CD14-positive monocyte (primary cell): ENCODE measurements at regions not wholly inside any gene's neighbourhood (a gene's known extent, or its start where the extent isn't known, plus 50 kb on each side); places are given as distances from the start of the nearest gene placed in this dataset.

Experiments
- DNase-seq, 3 donors: peaks; one replicate each; pipeline ENCODE4 v3.0.0-alpha.2; 2011 to 2022
- H2AFZ ChIP-seq: 2 replicates; pipeline ENCODE4 v1.6.0; 2012; ENCODE audit warnings: mild to moderate bottlenecking, low read depth, low read length, inconsistent platforms; ENCODE audit not compliant: insufficient read depth, poor library complexity, severe bottlenecking
- H3K27ac ChIP-seq, 2 donors: 1 replicate in 1 of 2; 2 replicates in 1 of 2; pipeline ENCODE4 v1.5.1; 2012 to 2013; ENCODE audit warnings: low read length in 2 of 2, control low read depth in 1 of 2, inconsistent platforms in 1 of 2, low read depth in 1 of 2, mild to moderate bottlenecking in 1 of 2
- H3K27me3 ChIP-seq, 2 donors: one replicate each; pipeline versions ENCODE4 v1.6.0 to v1.6.1; 2011 to 2013; ENCODE audit warnings: low read length in 2 of 2; ENCODE audit not compliant: control insufficient read depth in 2 of 2, insufficient read depth in 2 of 2
- H3K36me3 ChIP-seq, 2 donors: replicated peaks in 1 of 2; 1 replicate in 1 of 2; 2 replicates in 1 of 2; pipeline versions ENCODE4 v1.5.1 to v1.6.1; 2012 to 2013; ENCODE audit warnings: low read length in 2 of 2, control low read depth in 1 of 2, inconsistent platforms in 1 of 2, mild to moderate bottlenecking in 1 of 2; ENCODE audit not compliant: insufficient read depth in 2 of 2, control insufficient read depth in 1 of 2
- H3K4me1 ChIP-seq, 2 donors: 1 replicate in 1 of 2; 2 replicates in 1 of 2; pipeline versions ENCODE4 v1.5.1 to v1.6.1; 2012 to 2013; ENCODE audit warnings: low read length in 2 of 2, control low read depth in 1 of 2, inconsistent platforms in 1 of 2, mild to moderate bottlenecking in 1 of 2, moderate library complexity in 1 of 2; ENCODE audit not compliant: insufficient read depth in 2 of 2, control insufficient read depth in 1 of 2
- H3K4me2 ChIP-seq: replicated peaks from 2 replicates; pipeline ENCODE3; 2012; ENCODE audit warnings: low read length, moderate library complexity, mild to moderate bottlenecking; ENCODE audit not compliant: poor library complexity, severe bottlenecking; ENCODE audit errors: extremely low read depth
- H3K4me3 ChIP-seq, 3 experiments: fragments of 200-600 bp in 1 of 3; sonication (generic) in 1 of 3; replicated peaks in 1 of 3; 1 replicate in 2 of 3; 2 replicates in 1 of 3; pipeline ENCODE4 v1.5.1; 2011 to 2013; ENCODE audit warnings: low read length in 3 of 3, mild to moderate bottlenecking in 3 of 3, control low read depth in 2 of 3, low read depth in 2 of 3, inconsistent platforms in 1 of 3, moderate library complexity in 1 of 3
- H3K79me2 ChIP-seq: 2 replicates; pipeline ENCODE4 v1.6.0; 2012; ENCODE audit warnings: mild to moderate bottlenecking, control low read depth, inconsistent platforms, low read length, moderate library complexity; ENCODE audit not compliant: insufficient read depth
- H3K9ac ChIP-seq: 2 replicates; pipeline ENCODE4 v1.6.0; 2017; ENCODE audit warnings: low read length, mild to moderate bottlenecking; ENCODE audit not compliant: insufficient read depth, poor library complexity, severe bottlenecking
- H3K9me3 ChIP-seq, 2 donors: replicated peaks in 1 of 2; 1 replicate in 1 of 2; 2 replicates in 1 of 2; pipeline versions ENCODE4 v1.5.1 to v1.6.1; 2012 to 2013; ENCODE audit warnings: low read length in 2 of 2, control low read depth in 1 of 2; ENCODE audit not compliant: control insufficient read depth in 1 of 2, insufficient read depth in 1 of 2
- H4K20me1 ChIP-seq: 2 replicates; pipeline ENCODE4 v1.6.0; 2012; ENCODE audit warnings: mild to moderate bottlenecking, low read length, control low read depth, moderate library complexity; ENCODE audit not compliant: insufficient read depth
- H3K27ac Mint-ChIP-seq, 7 donors: one replicate each; pipeline ENCODE4 v1.8.0; 2020; ENCODE audit warnings: mild to moderate bottlenecking in 7 of 7, mixed read lengths in 7 of 7, moderate library complexity in 6 of 7, inconsistent platforms in 2 of 7
- H3K27me3 Mint-ChIP-seq, 3 donors: one replicate each; pipeline ENCODE4 v1.8.0; 2021 to 2022; ENCODE audit warnings: low read depth in 3 of 3, mild to moderate bottlenecking in 3 of 3, mixed read lengths in 3 of 3, moderate library complexity in 3 of 3, inconsistent platforms in 1 of 3
- H3K36me3 Mint-ChIP-seq, 2 donors: one replicate each; pipeline ENCODE4 v1.8.0; 2020; ENCODE audit warnings: mixed read lengths in 2 of 2, inconsistent platforms in 1 of 2, mild to moderate bottlenecking in 1 of 2
- H3K4me1 Mint-ChIP-seq: one replicate; pipeline ENCODE4 v1.8.0; 2020; ENCODE audit warnings: mild to moderate bottlenecking, mixed read lengths
- H3K4me3 Mint-ChIP-seq, 2 donors: one replicate each; pipeline ENCODE4 v1.8.0; 2020; ENCODE audit warnings: mild to moderate bottlenecking in 2 of 2, mixed read lengths in 2 of 2, moderate library complexity in 1 of 2
- H3K9me3 Mint-ChIP-seq, 7 donors: one replicate each; pipeline ENCODE4 v1.8.0; 2020 to 2022; ENCODE audit warnings: mixed read lengths in 7 of 7, mild to moderate bottlenecking in 6 of 7, moderate library complexity in 6 of 7, inconsistent platforms in 2 of 7
- WGBS: methylation state at CpG from one replicate; pipeline ENCODE4 v1.1.5; 2013; ENCODE audit warnings: missing lambda C conversion rate; ENCODE audit not compliant: insufficient coverage; 5-methylcytosine and 5-hydroxymethylcytosine counted together
- intact Hi-C, 2 donors: fragments of 100-400 bp; cut with micrococcal nuclease; formaldehyde crosslinking; loops; one replicate each; pipeline versions ENCODE4 v1.15.0 to v1.15.1; 2023
- TF ChIP-seq, protein P1 (sequence below): fragments of 200-600 bp; IDR thresholded peaks from one replicate; pipeline ENCODE4 v1.8.0; 2022; ENCODE audit warnings: antibody characterized with exemption, mild to moderate bottlenecking

DNA sequence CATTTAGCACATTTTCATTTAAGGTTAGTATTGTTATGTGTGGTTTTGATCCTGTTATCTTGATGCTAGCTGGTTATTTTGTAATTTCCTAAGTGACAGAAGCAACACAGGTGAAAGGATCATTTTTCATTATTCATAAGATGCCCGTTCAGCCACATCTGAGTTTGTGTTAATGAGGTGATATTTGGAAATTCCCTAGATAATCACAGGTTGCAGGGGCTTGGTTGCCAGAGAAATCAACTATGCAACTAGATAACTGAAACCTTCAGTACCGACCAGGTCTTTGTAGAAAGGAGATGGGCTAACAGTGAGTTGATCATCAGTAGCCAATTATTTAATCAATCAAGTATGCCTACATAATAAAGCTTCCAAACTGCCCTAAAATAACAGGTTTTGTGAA, 121.3 kb upstream of the UFM1 start:
- Histone ChIP-seq H3K79me2 (no peaks in the 10 kb centered on the region), H3K4me2 (no peak overlapping the region), H3K36me3 (no peaks in the 10 kb centered on the region), H3K27me3 (no peaks in the 10 kb centered on the region), H2AFZ (no peak overlapping the region), H3K9ac (no peak overlapping the region), H3K4me3 (no peak overlapping the region), H4K20me1 (no peaks in the 10 kb centered on the region), H3K27ac (no peak overlapping the region), H3K4me1 (no peaks in the 10 kb centered on the region), H3K9me3 (peaks cover 10 to 15% of the 10 kb centered on the region in 2 donors)
- Mint-ChIP-seq H3K9me3 (peaks cover 2 to 12% (median 6%) of the 10 kb centered on the region in 7 donors), H3K4me1 (no peaks in the 10 kb centered on the region), H3K27me3 (no peaks in the 10 kb centered on the region), H3K27ac (no peak overlapping the region), H3K4me3 (no peak overlapping the region), H3K36me3 (no peaks in the 10 kb centered on the region)
- TF ChIP-seq, protein P1, sequence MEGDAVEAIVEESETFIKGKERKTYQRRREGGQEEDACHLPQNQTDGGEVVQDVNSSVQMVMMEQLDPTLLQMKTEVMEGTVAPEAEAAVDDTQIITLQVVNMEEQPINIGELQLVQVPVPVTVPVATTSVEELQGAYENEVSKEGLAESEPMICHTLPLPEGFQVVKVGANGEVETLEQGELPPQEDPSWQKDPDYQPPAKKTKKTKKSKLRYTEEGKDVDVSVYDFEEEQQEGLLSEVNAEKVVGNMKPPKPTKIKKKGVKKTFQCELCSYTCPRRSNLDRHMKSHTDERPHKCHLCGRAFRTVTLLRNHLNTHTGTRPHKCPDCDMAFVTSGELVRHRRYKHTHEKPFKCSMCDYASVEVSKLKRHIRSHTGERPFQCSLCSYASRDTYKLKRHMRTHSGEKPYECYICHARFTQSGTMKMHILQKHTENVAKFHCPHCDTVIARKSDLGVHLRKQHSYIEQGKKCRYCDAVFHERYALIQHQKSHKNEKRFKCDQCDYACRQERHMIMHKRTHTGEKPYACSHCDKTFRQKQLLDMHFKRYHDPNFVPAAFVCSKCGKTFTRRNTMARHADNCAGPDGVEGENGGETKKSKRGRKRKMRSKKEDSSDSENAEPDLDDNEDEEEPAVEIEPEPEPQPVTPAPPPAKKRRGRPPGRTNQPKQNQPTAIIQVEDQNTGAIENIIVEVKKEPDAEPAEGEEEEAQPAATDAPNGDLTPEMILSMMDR: no peak
- DNase-seq: no peak
- intact Hi-C loops: no loop called here
- no CpG with 5 or more reads among the region's 2 CpGs for WGBS

GRCh38 chr13:38226496-38226895, 123.2 kb upstream of the UFM1 start:
- intact Hi-C loops: no loop called here
- Histone ChIP-seq H3K9me3 (peaks cover 10 to 11% of the 10 kb centered on the region in 2 donors), H3K36me3 (no peaks in the 10 kb centered on the region), H3K4me1 (no peaks in the 10 kb centered on the region), H3K27ac (no peak overlapping the region), H3K79me2 (no peaks in the 10 kb centered on the region), H3K9ac (no peak overlapping the region), H3K4me2 (no peak overlapping the region), H4K20me1 (no peaks in the 10 kb centered on the region), H3K27me3 (no peaks in the 10 kb centered on the region), H3K4me3 (no peak overlapping the region), H2AFZ (no peak overlapping the region)
- Mint-ChIP-seq H3K27ac (no peak overlapping the region), H3K4me1 (no peaks in the 10 kb centered on the region), H3K27me3 (no peaks in the 10 kb centered on the region), H3K4me3 (no peak overlapping the region), H3K9me3 (peaks cover 0 to 6% (median 0%) of the 10 kb centered on the region in 7 donors), H3K36me3 (no peaks in the 10 kb centered on the region)
- TF ChIP-seq, protein P1: no peak
- DNase-seq: no peak
